ENCODE measurements at regions not wholly inside any gene's neighbourhood (a gene's known extent, or its start where the extent isn't known, plus 50 kb on each side); places are given as distances from the start of the nearest gene placed in this dataset.
"Not testable (repeated sequence)": the region's sequence is repeated elsewhere in the genome, so short reads cannot be mapped to it uniquely, and the experiment has no call there.

DNA sequence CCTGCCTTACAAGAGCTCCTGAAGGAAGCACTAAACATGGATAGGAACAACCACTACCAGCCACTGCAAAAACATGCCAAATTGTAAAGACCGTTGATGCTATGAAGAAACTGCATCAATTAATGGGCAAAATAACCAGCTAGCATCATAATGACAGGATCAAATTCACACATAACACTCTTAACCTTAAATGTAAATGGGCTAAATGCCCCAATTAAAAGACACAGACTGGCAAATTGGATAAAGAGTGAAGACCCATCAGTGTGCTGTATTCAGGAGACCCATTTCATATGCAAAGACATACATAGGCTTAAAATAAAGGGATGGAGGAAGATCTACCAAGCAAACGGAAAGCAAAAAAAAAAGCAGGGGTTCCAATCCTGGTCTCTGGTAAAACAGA is 72.7 kb downstream of the EXTL2 start:
- TF ChIP-seq POLR2AphosphoS5 (IDR thresholded peaks at IDR 0.05); REST (IDR thresholded peaks at IDR 0.05; ENCODE audit: borderline replicate concordance); EZH2 (IDR thresholded peaks at IDR 0.05; ENCODE audit: borderline replicate concordance, insufficient read depth, low read length, poor library complexity, severe bottlenecking); CTCF (IDR thresholded peaks at IDR 0.05; ENCODE audit: poor library complexity, severe bottlenecking); EP300 (conservative IDR thresholded peaks at IDR 0.05; ENCODE audit: poor library complexity, severe bottlenecking); RAD21 (conservative IDR thresholded peaks at IDR 0.05); MXI1 (conservative IDR thresholded peaks at IDR 0.05; ENCODE audit: poor library complexity, severe bottlenecking); TAF1 (IDR thresholded peaks at IDR 0.05; ENCODE audit: low read depth): not testable (repeated sequence)

Measured in neural cell (in vitro differentiated cells).